ENCODE measurements at regions not wholly inside any gene's neighbourhood (a gene's known extent, or its start where the extent isn't known, plus 50 kb on each side); places are given as distances from the start of the nearest gene placed in this dataset.

GRCh38 chr5:93805616-93806379 lies 64.4 kb upstream of the POU5F2 start:
- TF ChIP-seq CTCF (IDR thresholded peaks at IDR 0.05), result no peak
- no peak for TF ChIP-seq POLR2AphosphoS5 (IDR thresholded peaks at IDR 0.05; ENCODE audit: low read depth, low read length)
- TF ChIP-seq SIN3A (IDR thresholded peaks at IDR 0.05; ENCODE audit: borderline replicate concordance, insufficient read depth, low read depth, low read length), result no peak

Data from Panc1 (cell line).